NCI-H2029 (cell line): ENCODE measurements at regions not wholly inside any gene's neighbourhood (a gene's known extent, or its start where the extent isn't known, plus 50 kb on each side); places are given as distances from the start of the nearest gene placed in this dataset.

Experiments
- DNase-seq: peaks from one replicate; lab custom pipeline; 2025; lab: John Stamatoyannopoulos, UW

DNA sequence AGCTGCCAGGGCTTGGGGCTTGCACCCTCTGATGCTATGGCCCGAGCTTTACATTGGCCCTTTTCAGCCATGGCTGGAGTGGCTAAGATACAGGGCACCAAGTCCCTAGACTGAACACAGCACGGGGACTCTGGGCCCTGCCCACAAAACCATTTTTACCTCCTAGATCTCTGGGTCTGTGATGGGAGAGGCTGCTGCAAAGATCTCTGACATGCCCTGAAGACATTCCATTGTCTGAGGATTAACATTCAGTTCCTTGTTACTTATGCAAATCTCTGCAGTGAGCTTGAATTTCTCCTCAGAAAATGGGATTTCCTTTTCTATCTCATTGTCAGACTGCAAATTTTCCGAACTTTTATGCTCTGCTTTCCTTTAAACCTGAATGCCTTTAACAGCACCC lies 337.0 kb upstream of the SMC2 start:
- DNase-seq: no peak

DNA sequence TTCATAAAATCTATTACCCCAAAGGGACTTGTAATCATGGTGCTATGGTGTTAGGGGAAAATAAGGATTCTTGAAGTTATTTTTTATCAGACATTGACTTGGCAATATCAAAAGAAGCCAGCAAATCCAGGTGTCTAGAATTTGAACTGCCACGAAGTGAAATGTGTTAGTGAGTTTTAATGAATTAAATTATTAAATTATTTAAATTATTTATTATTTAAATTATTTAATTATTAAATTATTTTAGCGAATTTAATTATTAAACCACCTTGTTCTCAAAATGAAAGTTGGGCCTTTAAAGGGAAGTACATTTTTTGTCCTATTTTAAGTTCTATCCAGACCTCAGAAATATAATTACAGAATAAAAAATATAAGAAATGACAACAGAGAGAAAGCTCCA lies 332.6 kb upstream of the SMC2 start:
- no peak for DNase-seq

DNA sequence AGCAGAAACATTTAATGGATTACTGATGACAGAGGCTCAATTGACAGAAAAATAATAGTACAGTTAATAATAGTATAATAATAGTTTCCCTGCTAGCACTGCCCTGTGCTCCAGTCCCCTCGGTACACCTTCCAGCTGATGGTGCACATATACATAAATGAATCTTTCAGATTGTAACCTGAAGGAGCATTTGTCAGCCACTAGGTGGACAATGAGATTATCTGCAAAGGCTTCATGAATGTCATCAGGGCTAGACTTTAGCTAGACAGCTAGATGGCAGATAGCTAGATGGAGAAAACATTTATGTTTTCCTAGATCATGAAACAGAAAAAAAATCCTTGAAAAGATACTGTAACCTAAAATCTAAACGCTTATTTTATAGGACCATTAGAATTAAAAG lies 304.4 kb upstream of the SMC2 start:
- no peak for DNase-seq

DNA sequence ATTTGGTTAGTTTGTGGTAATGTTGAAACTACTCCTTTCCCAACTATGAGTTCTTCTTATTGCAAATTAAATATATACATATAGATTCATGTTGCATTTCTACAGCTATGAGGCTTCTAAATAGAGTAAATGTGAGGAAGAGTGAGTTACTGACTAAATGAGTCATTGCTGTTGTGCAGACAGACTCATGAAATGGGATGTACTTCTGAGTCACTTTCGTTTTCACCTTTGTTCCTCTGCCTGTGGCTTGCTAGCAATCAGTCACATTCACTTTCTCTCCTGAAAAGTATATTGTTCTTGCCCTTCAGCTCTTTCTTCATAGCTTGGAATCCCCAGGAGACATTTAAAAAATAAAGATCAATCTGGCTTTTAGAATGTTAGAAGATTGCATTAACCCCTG lies 295.5 kb upstream of the SMC2 start:
- DNase-seq: peak; percentile 16

DNA sequence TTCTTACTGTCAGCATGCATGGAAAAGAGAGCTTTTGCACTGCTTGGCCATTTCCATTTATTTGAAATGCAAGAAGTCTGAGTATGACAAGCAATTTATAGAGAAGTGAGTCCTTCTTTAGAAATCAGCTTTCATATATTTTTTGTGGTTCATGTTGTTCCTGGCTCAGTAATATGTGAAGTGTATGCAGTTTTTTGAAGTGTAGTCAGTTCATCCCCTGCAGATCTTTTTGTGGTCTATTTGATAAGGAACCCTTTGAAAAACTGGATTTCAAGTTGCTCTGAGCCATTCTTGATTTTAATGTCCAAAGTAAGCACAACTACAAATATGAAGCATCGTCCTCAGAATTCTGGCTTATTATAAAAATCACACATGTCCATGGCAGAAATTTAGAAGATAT lies 294.1 kb upstream of the SMC2 start:
- DNase-seq: no peak

DNA sequence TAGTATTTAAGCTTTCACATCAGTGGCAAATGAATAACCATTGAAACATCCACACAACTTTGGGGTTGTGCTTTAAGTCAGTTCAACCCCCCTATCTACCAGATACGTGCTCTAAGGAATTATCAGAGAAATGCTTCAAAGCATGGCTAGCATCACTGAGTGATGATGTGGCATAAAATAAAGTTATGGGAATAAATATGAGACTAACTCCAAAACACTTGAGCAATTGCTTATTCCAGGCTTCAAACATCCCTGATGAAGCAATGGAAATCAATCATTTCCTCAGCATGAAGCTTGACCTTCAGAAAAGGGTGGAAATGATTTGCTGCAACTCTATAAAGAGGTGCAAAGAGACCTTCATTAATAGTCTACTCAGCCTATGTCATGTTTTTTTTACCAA lies 292.0 kb upstream of the SMC2 start:
- no peak for DNase-seq

DNA sequence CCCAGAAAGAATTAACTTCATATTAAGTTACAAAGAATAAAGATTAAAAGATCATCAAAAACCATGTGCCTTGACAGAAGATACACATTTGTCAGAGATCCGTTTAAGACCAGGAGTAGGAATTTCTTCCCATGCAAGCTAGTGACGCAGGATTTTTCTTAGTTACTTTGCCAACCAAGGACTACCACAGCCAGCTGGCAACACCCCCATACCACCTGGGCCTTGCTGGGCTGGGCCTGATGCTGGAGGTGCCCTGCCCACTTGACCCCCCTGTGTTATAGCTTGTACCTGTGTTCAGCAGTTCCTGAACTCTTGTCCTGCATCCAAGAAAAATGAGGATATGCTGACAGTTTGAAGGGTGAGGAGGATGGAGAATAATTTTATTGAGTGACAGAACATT lies 290.9 kb upstream of the SMC2 start:
- DNase-seq: no peak

DNA sequence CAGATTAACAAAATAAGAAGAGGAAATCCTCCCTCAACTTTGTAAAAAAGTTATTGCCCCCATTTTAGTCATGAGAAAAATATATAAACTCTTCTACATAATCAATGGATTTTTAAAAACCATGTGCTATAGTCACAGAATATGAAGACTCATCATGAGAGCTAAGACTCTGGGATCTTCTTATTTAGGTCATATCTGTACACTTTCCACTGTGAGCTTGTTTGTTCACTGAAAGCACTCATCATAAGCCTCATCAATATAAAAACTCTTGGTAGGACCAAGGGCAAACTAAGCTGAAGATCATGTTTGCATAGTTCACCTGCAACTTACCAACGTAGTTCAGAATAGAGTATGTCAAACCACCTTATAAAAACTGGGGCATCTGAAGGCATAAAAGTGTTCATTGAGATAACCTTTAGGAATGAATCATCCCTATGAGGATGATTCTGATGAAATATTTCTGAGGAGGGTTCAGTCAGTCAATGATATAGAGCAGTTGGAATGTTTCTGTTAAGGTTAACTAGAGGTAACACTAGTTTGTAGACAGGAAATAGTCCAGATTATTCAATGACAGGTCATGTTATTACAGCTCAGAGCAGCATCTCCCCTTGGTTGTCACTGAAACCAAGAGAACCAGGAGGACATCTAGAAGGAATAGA lies 289.9 kb upstream of the SMC2 start:
- no peak for DNase-seq

DNA sequence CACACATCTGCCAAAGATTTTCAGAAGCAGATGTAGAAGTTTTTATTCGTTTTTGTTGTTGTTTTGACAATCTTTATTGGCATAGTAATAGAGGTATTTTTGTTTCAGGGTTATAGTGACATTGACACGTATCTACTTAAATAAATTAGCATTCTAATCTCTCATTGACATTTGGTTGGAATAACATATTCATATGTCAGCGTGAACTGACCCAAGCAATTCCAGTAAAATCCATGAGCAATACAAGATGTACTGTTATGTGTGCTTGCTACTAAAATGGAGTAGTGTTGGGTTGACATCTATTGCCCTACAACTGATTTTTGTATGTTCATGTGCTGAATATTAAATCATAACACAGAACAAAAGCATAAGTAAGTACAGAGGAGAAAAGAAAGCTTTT lies 284.4 kb upstream of the SMC2 start:
- DNase-seq: no peak

DNA sequence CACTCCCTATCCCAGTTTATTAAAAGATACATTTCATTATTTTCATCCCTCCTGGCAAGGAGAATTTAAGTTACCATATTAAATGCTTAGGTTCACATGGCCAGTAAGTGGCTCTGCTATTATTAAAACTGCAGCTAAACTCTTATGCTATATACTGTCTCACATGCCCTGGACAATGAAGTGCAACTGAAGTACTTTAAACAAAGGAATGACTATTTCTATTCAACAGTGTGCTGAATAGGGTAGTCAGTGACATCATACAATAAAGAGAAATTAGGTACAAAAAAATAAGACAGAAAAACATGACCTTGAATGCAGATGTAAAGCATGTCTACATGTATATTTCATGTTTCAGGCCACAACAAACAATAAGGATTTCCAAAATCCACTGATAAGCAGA lies 282.6 kb upstream of the SMC2 start:
- no peak for DNase-seq

DNA sequence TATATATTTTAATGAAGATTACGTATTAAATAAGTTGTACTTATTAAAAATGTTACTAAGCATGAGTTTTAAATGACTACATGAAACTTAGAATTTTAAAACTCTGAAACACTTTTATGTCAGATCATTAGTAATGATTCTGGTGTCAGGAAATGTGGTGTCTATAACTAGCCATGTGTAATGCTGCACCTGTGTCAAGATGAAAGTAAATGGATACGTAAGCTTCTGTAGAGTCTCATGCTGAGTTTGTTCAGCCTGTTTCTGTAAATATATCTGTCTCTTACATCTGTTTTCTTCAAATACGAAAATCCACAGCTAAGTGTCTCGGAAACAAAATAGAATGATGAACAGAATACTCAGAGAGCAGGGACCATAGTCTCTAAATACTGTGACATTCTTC lies 278.0 kb upstream of the SMC2 start:
- no peak for DNase-seq

DNA sequence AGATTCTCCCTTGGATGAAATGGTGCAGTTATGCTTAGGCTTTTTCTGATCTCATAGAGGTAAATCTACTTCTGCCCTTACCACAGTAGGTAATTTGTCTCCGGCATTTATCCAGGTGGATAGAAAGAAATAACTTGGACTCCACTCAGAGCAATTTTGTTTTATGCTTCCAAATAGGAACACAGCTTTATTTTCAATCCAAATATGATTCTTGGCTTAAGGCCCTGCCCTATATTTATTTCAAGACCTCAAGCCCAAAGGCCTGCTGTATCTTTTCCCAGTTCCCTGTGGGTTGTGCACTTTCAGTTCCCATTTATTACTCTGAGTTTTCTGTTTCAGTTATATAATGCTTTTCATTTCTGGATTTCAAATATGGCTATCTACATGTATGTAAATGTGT lies 274.2 kb upstream of the SMC2 start:
- DNase-seq: no peak

DNA sequence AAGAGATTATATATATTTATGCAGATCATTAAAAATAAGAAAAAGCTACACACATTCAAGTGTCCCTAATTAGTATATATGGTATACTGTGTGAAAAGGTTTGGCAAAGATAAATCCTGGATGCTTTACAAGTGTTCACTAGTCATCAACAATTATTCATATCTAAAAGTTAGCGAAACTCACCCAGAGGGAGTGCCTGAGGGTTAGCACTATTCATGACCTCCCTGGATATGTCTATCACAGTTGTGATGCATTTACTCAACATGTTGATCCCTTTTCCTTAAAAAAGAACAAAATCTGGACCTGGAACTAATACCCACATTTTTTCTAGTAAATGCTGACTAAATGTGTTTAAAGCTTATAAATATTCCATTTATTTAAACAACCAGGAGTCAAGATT lies 273.0 kb upstream of the SMC2 start:
- no peak for DNase-seq

DNA sequence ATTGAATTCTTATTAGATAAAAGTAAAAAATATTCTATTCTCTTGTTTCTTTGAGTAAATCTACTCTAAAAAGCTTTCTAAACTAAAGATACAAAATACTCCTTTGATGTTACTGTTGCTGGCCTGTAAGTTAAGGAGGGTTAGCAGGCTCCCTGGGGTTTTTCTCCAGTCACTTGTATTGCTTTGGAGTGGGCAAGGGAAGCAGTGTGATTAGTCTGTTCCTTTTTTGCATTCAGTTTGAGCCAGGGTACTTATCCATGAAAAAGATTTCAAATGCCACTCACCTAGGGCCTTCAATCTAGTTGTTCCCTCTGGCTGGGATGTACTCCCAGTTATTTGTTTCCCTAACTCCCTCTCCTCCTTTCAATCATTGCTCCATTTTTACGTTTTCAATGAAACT lies 256.2 kb upstream of the SMC2 start:
- no peak for DNase-seq

DNA sequence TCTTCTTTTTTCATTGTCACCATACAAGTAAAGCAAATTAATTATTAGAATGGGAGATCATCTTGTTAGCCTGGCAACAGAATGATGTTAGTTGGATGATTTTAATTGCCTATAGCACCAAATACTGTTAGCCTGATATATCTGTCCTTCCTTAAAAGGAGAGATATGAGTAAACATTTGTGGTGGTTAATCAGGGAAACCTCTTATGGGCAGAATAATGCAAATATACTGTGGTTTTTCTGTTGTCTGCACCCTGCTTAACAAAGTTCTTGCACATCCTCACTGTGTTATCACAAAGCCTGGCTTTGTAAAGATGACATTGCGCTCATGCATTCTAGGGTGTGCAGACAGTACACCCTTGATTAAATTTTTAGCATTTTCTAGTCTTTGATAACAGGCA lies 254.9 kb upstream of the SMC2 start:
- DNase-seq: no peak

DNA sequence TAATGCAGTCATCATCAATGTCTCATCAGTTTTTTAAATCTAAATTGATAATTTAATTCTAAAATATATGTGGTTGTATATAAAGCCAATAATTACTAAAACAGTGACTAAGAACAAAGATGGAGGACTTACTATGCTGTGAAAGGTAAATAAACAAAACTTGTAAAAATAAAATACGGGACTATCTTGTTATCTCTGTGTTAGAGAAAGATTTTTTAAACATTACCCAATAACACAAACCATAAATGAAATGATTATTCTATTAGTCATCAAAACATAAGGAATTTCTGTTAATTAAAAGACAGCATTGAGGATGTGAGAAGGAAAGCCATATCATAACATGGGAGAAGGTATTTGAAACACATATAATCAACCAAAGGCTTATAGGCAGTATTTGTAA lies 226.2 kb upstream of the SMC2 start:
- no peak for DNase-seq

DNA sequence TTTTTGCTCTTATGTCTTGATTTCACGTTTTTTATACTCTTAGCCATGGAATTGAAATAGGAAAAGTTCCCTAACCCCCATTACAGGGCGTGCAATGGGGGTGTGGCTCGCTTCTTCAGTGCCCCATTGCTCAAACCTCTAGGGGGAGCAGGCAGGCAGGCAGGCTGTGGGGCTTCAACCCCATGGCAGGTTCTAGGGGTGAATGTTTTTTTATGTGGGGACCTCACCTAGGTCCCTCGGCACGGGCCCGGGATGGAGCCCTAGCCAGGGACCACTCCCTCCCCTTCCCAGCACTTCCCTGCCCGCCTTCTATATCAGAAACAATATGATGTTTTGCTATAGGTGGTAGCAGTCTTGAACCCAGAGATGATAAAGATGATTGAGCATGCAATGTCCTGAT lies 221.3 kb upstream of the SMC2 start:
- DNase-seq: no peak

DNA sequence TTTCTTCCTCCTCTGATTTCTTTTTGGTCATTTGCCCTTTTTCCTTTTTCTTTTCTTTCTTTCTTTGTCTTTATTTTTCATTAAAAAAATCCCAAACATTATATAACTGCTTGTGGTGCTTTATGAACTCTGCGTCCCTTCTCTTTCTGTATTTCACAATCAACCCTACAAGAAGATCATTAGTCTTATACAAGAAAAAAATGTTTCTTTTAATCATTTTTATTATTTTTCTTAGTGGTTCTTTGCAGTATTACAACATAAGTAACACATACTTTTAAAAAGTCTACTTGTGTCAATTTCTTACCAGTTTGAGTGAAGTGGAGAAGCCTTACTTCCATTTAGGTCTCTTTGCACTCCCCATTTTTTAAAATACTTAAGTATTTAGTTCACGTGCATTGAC lies 212.7 kb upstream of the SMC2 start:
- no peak for DNase-seq

DNA sequence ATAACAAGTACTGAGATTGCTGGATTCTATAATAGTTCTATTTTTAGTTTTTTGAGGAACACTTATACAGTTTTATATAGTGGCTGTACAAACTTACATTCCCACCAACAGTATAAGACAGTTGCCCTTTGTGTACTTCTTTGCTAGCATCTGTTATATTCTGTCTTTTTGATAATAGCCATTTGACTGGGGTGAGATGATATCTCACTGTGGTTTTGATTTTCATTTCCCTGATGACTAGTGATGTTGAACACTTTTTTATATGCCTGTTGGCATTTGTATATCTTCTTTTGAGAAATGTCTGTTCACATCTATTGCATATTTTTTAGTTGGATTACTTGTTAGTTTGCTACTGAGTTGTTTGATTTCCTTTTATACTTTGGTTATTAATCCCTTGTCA lies 204.1 kb upstream of the SMC2 start:
- DNase-seq: no peak

DNA sequence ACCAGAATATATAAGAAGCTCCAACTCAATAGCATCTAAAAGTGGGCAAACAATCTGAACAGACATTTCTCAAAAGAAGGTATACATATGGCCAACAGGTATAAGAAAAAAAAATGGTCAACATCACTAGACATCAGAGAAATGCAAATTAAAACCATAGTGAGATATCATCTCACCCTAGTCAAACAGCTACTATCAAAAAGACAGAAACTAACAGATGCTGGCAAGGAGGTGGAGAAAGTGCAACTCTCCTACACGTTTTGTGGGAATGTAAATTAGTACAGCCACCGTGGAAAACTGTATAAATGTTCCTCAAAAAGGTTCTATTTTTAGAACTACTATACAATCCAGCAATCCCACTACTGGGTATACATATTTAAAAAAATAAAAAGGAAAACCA lies 199.9 kb upstream of the SMC2 start:
- no peak for DNase-seq

DNA sequence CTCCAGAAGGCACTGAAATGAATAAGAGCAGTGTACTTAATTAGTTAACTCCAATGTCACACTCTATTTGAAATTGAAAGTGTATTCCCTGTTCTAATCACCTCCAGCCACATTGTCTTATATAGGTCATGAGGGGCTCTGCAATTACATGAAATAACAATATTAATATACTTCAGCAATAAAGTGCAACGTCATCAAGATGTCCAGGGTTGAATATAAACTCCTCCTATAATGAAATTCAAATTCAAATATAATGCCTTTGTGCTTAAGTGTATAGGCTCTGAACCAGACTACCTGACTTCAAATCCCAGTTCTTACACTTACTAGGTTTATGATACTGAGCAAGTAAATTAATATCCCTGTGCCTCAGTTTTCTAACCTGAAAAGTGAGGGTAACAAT lies 195.6 kb upstream of the SMC2 start:
- no peak for DNase-seq

DNA sequence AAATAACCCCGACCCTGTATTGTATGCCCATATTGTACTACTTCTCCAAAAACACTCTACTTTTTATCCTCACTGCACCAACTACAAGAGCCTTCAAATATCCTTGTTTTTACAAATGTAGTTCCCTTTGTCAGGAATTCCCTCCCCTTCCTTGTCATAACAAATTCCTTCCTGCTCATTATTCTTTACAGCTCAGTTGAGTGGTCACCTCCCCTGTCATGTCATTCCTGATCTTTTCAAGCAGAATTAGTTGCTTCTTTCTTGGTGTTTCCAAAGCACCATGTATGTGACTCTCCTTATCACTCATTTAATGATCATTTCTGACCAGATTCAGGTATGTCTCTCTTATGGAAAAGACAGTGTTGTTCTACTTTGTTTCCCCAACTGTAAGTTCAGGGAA lies 194.2 kb upstream of the SMC2 start:
- DNase-seq: no peak

DNA sequence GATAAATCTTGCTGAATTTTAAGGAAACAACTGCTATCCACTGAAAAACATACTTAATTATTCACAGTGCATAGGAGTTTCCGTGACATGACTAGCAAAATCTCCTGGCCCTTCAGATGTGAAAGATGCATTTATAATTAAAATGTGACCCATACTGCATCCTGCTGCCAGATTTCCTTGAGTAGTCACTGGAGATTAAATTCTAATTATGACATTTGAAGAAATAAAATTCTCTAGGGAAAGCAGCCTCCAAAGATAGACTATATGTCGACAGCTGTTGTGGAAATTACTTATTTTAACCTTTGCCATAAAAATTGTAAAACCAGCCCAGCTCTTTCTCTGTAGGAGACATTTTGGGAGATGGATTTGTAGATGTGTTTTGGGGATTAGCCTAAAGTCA lies 193.6 kb upstream of the SMC2 start:
- no peak for DNase-seq

DNA sequence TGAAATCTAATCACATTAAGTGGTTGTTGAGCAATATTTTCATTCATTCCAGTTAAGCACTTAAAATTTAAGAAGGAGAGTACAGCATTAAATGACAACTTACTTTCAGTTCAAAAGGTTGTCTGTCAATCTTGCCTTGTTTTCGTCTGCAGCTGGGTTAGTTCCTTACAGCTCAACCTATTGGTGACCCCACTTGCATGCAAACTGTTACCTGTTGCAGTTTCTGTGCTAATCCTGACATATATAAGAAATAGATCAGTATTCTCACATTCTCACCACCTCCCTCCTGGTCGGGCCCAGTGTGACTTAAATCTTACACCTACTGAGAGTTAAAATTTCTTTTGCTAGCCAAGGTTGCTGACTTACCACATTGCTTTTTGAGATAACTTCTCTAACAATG lies 191.8 kb upstream of the SMC2 start:
- no peak for DNase-seq

DNA sequence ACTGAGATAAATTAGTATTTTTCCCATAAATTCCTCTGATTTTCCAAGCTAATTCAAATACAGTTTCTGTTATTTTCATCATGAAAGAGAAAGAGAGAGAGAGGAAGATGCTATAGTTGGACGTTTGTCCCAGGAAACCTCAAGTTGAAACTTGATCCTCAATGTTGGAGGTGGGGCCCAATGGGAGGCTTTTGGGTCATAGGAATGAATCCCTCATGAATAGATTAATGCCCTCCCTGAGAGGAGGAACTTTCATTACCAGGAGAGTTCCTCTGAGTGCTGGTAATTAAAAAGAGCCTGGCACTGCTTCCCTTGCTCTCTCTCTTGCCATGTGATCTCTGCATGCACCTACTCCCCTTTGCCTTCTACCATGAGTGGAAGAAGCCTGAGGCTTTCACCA lies 189.9 kb upstream of the SMC2 start:
- DNase-seq: peak; percentile 1
